H1 (cell line): ENCODE measurements at regions not wholly inside any gene's neighbourhood (a gene's known extent, or its start where the extent isn't known, plus 50 kb on each side); places are given as distances from the start of the nearest gene placed in this dataset.
"Not testable (repeated sequence)": the region's sequence is repeated elsewhere in the genome, so short reads cannot be mapped to it uniquely, and the experiment has no call there.

Source experiments
- CTCF ChIA-PET: fragments of 300-600 bp; sonication (Branson Sonifier 250); formaldehyde crosslinking; loops from one replicate; lab custom pipeline; 2021; ENCODE audit not compliant: partially characterized antibody; lab: Charles Lee
- POLR2A ChIA-PET: fragments of 300-600 bp; sonication (Branson Sonifier 250); formaldehyde crosslinking; loops from one replicate; lab custom pipeline; 2021; ENCODE audit warnings: inconsistent platforms; ENCODE audit not compliant: partially characterized antibody; lab: Charles Lee
- DNase-seq, 2 experiments: peaks; one replicate each; pipeline versions ENCODE4 v3.0.0 to v3.0.0-alpha.2; 2010 to 2022; ENCODE audit warnings: low spot score in 2 of 2, low read depth in 1 of 2, mixed read lengths in 1 of 2
- FAIRE-seq: peaks from 2 replicates; lab custom pipeline; 2011; peaks lifted over from hg19 to GRCh38; lab: Jason Lieb, UNC
- H2AFZ ChIP-seq: 2 replicates; pipeline ENCODE4 v1.8.1; 2012; ENCODE audit warnings: low read length, inconsistent platforms
- H2AK5ac ChIP-seq: 2 replicates; pipeline ENCODE4 v1.6.1; 2013; ENCODE audit warnings: low read depth, low read length
- H2BK120ac ChIP-seq: replicated peaks from 2 replicates; pipeline ENCODE3; 2013; ENCODE audit warnings: low read depth, low read length, inconsistent platforms
- H2BK12ac ChIP-seq: 2 replicates; pipeline ENCODE4 v1.6.1; 2013; ENCODE audit warnings: low read depth, low read length
- H2BK15ac ChIP-seq: 2 replicates; pipeline ENCODE4 v1.6.1; 2013; ENCODE audit warnings: low read length
- H2BK20ac ChIP-seq: 2 replicates; pipeline ENCODE4 v1.6.1; 2013; ENCODE audit warnings: low read length
- H2BK5ac ChIP-seq: 2 replicates; pipeline ENCODE4 v1.6.1; 2013; ENCODE audit warnings: low read depth, low read length
- H3K14ac ChIP-seq: 2 replicates; pipeline ENCODE4 v1.6.1; 2013; ENCODE audit warnings: inconsistent platforms; ENCODE audit not compliant: insufficient read length
- H3K18ac ChIP-seq: 2 replicates; pipeline ENCODE4 v1.6.1; 2013; ENCODE audit warnings: low read length; ENCODE audit errors: extremely low read depth
- H3K23ac ChIP-seq: 2 replicates; pipeline ENCODE4 v1.6.1; 2013; ENCODE audit warnings: inconsistent platforms; ENCODE audit not compliant: insufficient read length
- H3K23me2 ChIP-seq: 2 replicates; pipeline ENCODE4 v1.6.1; 2013; ENCODE audit warnings: low read depth, low read length
- H3K27ac ChIP-seq: 2 replicates; pipeline ENCODE4 v1.6.1; 2011; ENCODE audit warnings: low read depth, low read length, inconsistent platforms
- H3K27me3 ChIP-seq, 4 experiments: replicated peaks in 1 of 4; 1 replicate in 1 of 4; 2 replicates in 3 of 4; pipeline versions ENCODE4 v1.6.1 to v1.8.1; 2011 to 2013; ENCODE audit warnings: low read length in 3 of 4, mild to moderate bottlenecking in 3 of 4, inconsistent platforms in 2 of 4, mixed read lengths in 2 of 4, moderate library complexity in 1 of 4; ENCODE audit not compliant: control insufficient read depth in 3 of 4, insufficient read depth in 3 of 4; ENCODE audit errors: extremely low read depth in 1 of 4
- H3K36me3 ChIP-seq, 4 experiments: 2 replicates each; pipeline versions ENCODE4 v1.6.1 to v1.8.1; 2011 to 2013; ENCODE audit warnings: mild to moderate bottlenecking in 4 of 4, low read length in 3 of 4, moderate library complexity in 2 of 4, control low read depth in 1 of 4, inconsistent platforms in 1 of 4; ENCODE audit not compliant: insufficient read depth in 4 of 4, control insufficient read depth in 2 of 4
- H3K4ac ChIP-seq: replicated peaks from 2 replicates; pipeline ENCODE3; 2013; ENCODE audit warnings: low read length, low read depth, mixed read lengths, inconsistent platforms; ENCODE audit not compliant: insufficient read length
- H3K4me1 ChIP-seq, 4 experiments: replicated peaks in 1 of 4; 1 replicate in 1 of 4; 2 replicates in 3 of 4; pipeline versions ENCODE4 v1.6.1 to v1.8.1; 2011 to 2013; ENCODE audit warnings: low read length in 3 of 4, inconsistent platforms in 2 of 4, mixed read lengths in 1 of 4; ENCODE audit not compliant: insufficient read depth in 4 of 4, control insufficient read depth in 3 of 4
- H3K4me2 ChIP-seq, 2 experiments: 2 replicates each; pipeline versions ENCODE4 v1.6.1 to v1.8.1; 2011 to 2013; ENCODE audit warnings: low read depth in 2 of 2, low read length in 2 of 2, control low read depth in 1 of 2, inconsistent platforms in 1 of 2, mild to moderate bottlenecking in 1 of 2; ENCODE audit not compliant: insufficient read depth in 1 of 2
- H3K4me3 ChIP-seq, 4 experiments: fragments of 200-600, 300-600 bp in 1 of 4; sonication (generic), shearing (Covaris generic), sonication (Bioruptor Twin) in 1 of 4; 2 replicates each; pipeline versions ENCODE4 v1.5.1 to v1.8.1; 2011 to 2016; ENCODE audit warnings: low read length in 4 of 4, low read depth in 3 of 4, control low read depth in 2 of 4, inconsistent platforms in 2 of 4, mild to moderate bottlenecking in 2 of 4, mixed read lengths in 1 of 4, moderate library complexity in 1 of 4; ENCODE audit not compliant: insufficient read depth in 2 of 4; ENCODE audit errors: extremely low read depth in 1 of 4
- H3K56ac ChIP-seq: replicated peaks from 2 replicates; pipeline ENCODE3; 2013; ENCODE audit warnings: low read depth, mild to moderate bottlenecking, mixed read lengths, low read length, inconsistent platforms; ENCODE audit not compliant: insufficient read length
- H3K79me1 ChIP-seq: 2 replicates; pipeline ENCODE4 v1.6.1; 2013; ENCODE audit warnings: low read depth, low read length, control low read depth
- H3K79me2 ChIP-seq, 2 experiments: 2 replicates each; pipeline versions ENCODE4 v1.6.1 to v1.8.1; 2012 to 2013; ENCODE audit warnings: low read length in 2 of 2, mild to moderate bottlenecking in 2 of 2, inconsistent platforms in 1 of 2; ENCODE audit not compliant: insufficient read depth in 2 of 2, control insufficient read depth in 1 of 2
- H3K9ac ChIP-seq, 4 experiments: replicated peaks in 1 of 4; 1 replicate in 1 of 4; 2 replicates in 3 of 4; pipeline versions ENCODE4 v1.6.1 to v1.8.1; 2011 to 2013; ENCODE audit warnings: low read depth in 3 of 4, low read length in 3 of 4, control low read depth in 2 of 4, mild to moderate bottlenecking in 2 of 4, moderate library complexity in 2 of 4, inconsistent platforms in 1 of 4; ENCODE audit errors: extremely low read depth in 1 of 4
- H3K9me3 ChIP-seq, 2 experiments: 2 replicates each; pipeline versions ENCODE4 v1.6.1 to v1.8.1; 2012 to 2013; ENCODE audit warnings: mild to moderate bottlenecking in 2 of 2, moderate library complexity in 2 of 2, control low read depth in 1 of 2, inconsistent platforms in 1 of 2, low read depth in 1 of 2, low read length in 1 of 2, mixed read lengths in 1 of 2; ENCODE audit not compliant: insufficient read depth in 2 of 2
- H4K20me1 ChIP-seq, 2 experiments: replicated peaks in 1 of 2; 2 replicates each; pipeline versions ENCODE3 to v1.8.1; 2011 to 2013; ENCODE audit warnings: inconsistent platforms in 2 of 2, low read length in 2 of 2, mild to moderate bottlenecking in 1 of 2; ENCODE audit not compliant: insufficient read depth in 2 of 2, control insufficient read depth in 1 of 2
- H4K5ac ChIP-seq: 2 replicates; pipeline ENCODE4 v1.6.1; 2013; ENCODE audit warnings: low read length, low read depth, mixed read lengths, inconsistent platforms; ENCODE audit not compliant: insufficient read length
- H4K8ac ChIP-seq: 2 replicates; pipeline ENCODE4 v1.8.0; 2013; ENCODE audit warnings: mild to moderate bottlenecking, moderate library complexity, low read length, inconsistent platforms; ENCODE audit not compliant: insufficient read depth; ENCODE audit errors: extremely low read depth
- H4K91ac ChIP-seq: replicated peaks from 2 replicates; pipeline ENCODE3; 2013; ENCODE audit warnings: low read length, mixed read lengths, inconsistent platforms; ENCODE audit not compliant: insufficient read length
- WGBS, 2 experiments: shearing (Covaris generic) in 1 of 2; methylation state at CpG; one replicate each; pipeline versions ENCODE4 v1.1.6 to v1.1.7; 2013 to 2015; ENCODE audit warnings: low lambda C conversion rate in 2 of 2, mixed read lengths in 2 of 2, inconsistent platforms in 1 of 2, low coverage in 1 of 2, missing lambda C conversion rate in 1 of 2; ENCODE audit not compliant: insufficient replicate concordance in 2 of 2, insufficient coverage in 1 of 2, insufficient read length in 1 of 2; ENCODE audit errors: extremely low coverage in 1 of 2, missing lambda C conversion rate in 1 of 2; 5-methylcytosine and 5-hydroxymethylcytosine counted together

DNA sequence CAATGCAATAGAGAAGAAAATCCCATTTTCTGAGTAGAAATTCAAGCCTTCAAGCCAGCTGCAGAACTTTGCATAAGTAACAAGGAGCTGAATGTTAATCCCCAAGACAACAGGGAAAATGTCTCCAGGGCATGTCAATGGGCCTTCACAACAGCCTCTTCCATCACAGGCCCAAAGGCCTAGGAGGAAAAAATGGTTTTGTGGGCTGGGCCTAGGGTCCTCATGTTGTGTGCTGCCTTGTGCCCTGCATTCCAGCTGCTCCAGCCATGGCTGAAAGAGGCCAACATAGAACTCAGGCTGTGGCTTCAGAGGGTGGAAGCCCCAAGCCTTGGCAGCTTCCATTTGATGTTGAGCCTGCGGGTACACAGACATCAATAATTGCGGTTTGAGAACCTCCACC is 1208.8 kb downstream of the PLA2G4A start:
- H3K23ac ChIP-seq, H2BK20ac ChIP-seq, H2AK5ac ChIP-seq, H3K4me2 ChIP-seq, H2BK12ac ChIP-seq, H3K18ac ChIP-seq, H3K36me3 ChIP-seq, H4K91ac ChIP-seq, H4K5ac ChIP-seq, FAIRE-seq, H2AFZ ChIP-seq, H3K56ac ChIP-seq, H4K8ac ChIP-seq, H3K79me1 ChIP-seq, H3K27ac ChIP-seq, H4K20me1 ChIP-seq, H2BK15ac ChIP-seq, H3K23me2 ChIP-seq, H3K14ac ChIP-seq, POLR2A ChIA-PET, H3K4ac ChIP-seq, DNase-seq, H3K79me2 ChIP-seq, H2BK120ac ChIP-seq, H2BK5ac ChIP-seq, H3K4me1 ChIP-seq, H3K9ac ChIP-seq, H3K27me3 ChIP-seq, H3K4me3 ChIP-seq: not testable (repeated sequence)
- 95% methylated on average over 2 of the region's 2 CpGs; no CpG with 5 or more reads in 1 of the 2 experiments for WGBS, 2 experiments
- peaks cover 17% of the 10 kb centered on the region in 2 experiments for H3K9me3 ChIP-seq
- CTCF ChIA-PET: interaction anchor here (0.6 kb wide), 1 partner anchor 181 kb away, joined by 3 read pairs; no protein-coding TSS in a partner anchor
